HT-29 (cell line): ENCODE measurements at regions not wholly inside any gene's neighbourhood (a gene's known extent, or its start where the extent isn't known, plus 50 kb on each side); places are given as distances from the start of the nearest gene placed in this dataset.

Experiments used
- DNase-seq: peaks from one replicate; pipeline ENCODE4 v3.0.0-alpha.2; 2015; ENCODE audit warnings: low spot score

DNA sequence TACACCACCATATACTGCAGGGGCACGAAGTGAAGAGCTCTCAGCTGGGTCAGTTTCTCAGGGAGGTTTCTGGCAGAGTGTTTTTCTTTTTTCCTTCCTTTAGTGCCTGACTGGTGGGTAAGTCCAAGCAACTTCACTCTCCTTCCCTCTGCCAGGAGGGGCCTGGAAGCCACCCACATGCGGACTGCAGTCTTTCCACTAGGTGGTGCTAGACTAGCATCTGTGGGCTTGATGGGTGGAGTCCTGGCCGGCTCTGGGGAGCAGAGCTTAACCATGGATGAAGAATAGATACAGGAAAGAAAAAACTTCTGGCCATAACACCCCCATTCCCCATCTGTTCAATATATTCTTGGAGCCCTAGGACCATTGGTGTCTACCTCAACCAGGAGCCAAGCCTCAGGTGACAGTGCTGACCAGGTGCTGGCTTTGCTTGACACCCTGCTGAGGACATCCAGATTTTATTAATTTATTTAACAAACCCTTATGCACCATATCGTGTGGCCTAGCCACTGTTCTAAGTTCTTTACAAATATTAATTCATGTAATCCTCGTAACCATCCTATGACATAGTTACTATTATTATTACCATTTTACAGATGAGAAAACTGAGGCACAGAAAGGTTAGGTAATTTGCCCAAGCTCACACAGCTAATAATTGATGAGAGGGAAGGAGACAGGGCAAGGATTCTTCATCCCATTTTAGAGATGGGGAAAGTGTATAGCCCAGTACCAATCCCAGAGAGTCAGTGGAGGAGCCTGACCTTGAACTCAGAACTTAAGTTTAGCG is 126.7 kb upstream of the CSF3R start:
- DNase-seq, result peak; percentile 82

DNA sequence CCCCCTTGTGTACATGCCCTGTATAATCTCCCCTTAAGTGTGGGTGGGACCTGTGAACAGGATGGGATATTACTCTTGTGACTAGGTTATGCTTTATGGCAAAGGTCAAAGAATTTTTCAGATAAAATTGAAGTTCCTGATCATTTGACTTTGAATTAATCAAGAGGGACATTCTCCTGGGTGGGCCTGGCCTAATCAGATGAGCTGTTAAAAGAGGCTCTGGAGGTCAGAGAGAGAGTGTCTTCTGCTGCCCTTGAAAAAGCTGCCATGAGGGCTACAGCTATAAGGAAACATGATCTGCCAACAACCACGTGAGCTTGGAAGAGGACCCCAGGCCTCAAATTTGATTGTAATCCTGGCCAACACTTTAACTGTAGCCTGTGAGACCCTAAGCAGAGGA is 125.6 kb upstream of the CSF3R start:
- no peak for DNase-seq

DNA sequence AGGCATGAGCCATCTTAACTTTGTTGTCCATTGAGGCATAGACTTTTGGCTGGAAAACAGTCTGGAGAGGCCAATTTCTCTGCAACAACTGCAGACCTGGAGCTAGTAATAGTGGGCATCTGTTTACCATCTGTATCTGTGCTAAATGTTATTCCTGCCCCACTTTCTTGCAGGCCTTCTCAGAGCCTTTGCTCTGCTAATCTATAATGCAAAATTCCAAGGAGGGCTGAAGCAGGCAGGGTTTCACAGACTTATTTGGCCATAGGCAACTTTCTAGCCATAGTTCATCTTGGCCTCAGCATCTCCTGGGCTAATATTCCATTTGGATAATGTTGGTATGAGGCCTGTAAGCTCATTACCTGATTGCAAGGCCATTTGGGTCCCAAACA is 124.5 kb upstream of the CSF3R start:
- DNase-seq, result no peak

DNA sequence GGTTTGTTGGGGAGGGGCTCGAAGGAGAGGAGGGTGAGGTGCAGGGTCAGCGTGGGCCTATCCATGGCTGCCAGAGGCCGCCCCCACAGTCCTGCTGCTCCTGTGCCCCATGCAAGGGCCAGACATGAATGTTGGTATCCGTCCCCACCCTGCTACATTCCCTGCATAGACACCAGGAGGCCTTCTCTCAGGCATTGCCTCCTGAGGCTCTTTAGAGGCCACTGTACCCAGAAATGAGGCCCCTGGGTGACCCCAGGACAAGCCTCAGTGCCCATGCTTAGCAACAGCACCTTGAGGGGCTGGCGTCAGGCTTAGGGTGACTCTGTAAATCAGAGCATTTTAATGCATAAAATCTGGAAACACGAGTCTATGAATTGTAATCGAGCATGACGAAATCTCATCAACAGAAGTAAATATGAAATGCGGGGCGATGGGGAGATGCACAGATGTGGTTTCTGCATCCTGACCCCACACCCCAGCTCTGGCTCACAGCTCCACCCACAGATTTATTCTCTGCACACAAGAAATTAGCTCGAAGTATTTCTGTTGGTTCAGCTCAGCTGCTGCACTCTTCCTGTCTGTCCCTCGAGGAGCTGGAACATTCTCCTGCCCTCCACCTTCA is 124.0 kb upstream of the CSF3R start:
- DNase-seq, result no peak

DNA sequence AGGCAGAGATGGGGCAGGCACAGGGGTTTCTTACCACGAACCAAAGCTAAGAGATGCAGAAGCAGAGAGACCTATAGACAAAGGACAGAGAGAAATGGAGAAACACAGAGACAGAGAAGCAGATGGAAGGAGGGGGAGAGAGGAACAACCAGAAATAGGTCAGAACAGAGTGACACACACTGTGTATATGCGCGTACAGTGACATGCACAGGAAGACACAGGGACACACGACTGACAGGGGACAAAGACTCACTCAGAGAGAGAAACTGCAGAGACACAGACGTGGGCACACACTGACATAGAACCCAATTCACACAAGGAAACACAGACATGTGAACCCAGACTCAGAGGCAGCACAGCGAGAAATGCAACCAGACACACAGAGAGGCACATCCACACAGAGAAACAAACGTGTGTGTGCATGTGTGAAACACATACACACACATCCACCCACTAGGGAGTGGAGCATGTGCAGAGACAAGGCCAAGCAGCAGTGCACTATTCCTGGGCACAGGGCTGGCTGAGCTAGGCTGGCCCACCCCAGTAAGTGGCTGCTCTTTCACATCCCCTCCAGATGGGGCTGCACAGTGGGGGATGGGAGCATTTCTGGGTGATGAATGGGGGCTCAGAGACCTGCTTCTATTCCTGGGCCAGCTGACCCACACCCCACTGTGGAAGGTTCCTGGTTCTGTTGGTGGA is 123.4 kb upstream of the CSF3R start:
- DNase-seq, result no peak

DNA sequence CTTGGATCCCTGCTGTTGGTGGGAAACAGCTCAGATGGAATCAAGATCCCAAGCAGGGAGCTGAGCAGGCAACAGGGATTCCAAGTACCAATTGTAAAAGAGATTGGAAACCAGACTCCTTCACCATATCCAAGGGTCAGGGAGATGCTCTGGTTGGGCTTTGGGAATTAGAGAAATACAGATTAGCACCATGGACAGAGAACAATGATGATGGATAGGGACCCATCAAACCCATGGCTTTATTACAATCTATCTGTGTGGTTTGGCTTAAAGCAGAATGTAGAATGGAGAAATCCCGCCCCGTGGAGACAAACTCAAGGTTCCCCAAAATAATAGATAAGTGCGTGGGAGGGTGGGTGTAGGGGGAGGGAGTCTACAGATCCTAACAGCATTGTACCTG is 120.7 kb upstream of the CSF3R start:
- DNase-seq, result peak; percentile 7

DNA sequence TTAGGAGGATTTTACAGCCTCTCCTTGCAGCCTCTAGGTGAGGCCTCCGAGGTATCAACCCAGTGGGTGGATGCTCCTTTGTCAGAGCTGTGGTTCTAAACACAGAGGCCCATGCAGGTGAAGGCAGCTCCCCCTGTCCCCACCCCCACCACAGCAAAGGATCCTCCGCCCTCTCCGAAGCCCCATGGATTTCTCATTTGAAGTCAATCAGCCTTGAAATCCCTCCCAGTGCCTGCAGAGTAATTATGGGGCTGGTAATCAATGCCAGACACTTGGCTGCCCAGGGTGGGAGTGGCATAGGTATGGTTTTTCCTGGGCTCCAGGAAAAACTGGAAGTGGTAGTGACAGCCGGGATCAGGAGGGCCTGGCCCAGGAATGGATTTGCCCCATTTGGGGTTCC is 119.5 kb upstream of the CSF3R start:
- DNase-seq, result no peak

DNA sequence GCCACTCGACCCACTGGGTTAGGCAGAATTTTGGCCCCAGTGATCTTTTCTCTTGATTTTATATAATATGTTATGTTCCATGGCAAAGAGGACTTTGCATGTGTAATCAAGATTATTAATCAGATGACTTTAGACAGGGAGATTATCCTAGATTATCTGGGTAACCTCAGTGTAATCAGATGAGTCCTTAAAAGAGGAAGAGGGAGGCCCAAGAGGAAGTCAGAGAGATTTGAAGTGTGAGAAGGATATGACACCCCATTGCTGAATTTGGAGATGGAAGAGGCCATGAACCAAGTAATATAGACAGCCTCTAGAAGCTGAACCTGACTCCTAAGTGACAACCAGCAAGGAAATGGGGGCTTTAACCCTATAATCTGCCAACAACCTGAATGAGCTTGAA is 117.1 kb upstream of the CSF3R start:
- no peak for DNase-seq

DNA sequence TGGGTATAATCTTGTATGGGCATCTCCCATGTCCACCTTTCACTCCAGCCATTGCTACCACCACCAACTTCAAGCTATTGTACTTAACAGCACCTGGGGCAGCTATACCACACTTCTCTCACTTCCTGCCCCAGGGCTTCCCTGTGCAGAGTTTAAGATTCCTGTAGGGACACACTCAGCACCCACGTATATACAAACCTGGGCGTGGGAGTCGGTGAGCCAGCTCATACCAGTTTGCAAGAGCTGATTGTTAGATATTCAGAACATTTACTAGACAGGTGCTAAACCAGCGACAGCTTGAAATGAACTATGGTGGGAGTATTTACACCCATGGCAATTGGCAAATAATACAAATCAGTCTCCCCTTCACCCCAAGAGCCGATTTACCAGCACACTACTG is 114.8 kb upstream of the CSF3R start:
- DNase-seq, result no peak

DNA sequence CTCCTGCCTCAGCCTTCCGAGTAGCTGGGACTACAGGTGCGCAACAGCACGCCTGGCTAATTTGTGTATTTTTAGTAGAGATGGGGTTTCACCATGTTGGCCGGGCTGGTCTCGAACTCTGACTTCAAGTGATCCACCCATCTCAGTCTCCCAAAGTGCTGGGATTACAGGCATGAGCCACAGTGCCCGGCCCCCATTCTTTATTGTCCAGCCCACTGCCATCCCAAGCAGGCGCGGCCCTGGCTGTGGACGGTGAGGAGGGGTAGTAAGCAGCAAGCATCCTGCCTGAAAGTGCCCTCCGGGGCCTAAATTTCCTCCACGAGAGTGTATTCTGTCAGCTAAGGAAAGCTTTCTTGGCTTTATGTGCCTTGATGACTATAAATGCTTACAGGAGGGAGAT is 113.2 kb upstream of the CSF3R start:
- no peak for DNase-seq

DNA sequence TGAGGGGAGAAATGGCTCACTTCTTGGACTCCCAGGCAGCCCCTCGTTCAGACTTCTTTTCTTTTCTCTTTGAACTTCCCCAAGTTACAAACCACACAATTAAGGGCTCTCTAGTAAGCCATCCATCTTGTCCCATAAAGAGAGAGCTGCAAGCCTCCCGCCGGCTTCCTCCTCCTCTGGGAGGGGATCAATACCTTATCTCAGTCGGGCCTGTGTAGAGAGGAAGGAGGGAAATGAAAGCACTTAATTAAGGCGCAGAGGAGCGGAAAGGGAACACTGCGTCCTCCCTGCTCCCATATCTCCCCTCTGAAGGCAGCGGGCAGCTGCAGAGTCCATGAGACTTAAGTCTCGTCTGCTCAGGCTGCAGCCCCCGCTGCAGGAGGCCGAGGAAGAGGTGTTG is 112.6 kb upstream of the CSF3R start:
- no peak for DNase-seq

DNA sequence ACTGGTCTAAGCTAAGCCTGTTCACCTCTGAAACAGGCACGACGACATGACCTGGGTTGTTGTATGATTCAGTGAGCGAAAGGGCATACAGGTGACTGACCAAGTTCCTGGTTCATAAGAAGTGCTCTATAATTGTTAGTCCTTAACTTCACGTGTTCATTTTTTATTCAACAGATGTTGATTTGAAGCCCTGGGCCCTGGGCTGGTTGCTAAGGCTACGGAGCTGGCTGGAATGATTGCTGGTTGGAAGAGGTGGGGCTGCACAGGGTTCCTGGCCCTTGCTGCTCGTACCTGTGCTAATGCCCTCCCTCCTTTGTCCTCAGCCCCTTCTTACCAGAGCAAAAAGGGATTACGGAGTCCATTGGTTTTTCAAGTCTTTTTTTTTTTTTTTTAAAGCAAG is 111.3 kb upstream of the CSF3R start:
- DNase-seq, result no peak

DNA sequence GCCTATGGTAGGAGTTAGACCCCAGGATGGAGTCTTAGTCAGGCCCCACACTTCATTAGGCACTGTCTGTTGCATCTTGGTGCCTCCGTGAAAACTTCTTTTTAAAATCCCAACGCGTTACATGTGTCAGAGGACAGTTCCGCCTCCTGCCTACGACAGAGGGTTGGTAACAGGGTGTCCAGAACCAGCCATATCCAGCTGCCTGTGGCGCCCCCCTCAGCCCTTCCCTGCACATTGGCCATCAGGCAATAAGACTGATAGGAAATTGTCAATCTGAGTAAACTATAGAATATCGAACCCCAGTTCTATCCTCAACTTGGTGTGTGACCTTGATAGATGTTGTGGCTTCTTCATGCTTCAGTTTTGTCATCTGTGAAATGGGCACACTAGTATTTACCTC is 108.6 kb upstream of the CSF3R start:
- DNase-seq, result no peak

DNA sequence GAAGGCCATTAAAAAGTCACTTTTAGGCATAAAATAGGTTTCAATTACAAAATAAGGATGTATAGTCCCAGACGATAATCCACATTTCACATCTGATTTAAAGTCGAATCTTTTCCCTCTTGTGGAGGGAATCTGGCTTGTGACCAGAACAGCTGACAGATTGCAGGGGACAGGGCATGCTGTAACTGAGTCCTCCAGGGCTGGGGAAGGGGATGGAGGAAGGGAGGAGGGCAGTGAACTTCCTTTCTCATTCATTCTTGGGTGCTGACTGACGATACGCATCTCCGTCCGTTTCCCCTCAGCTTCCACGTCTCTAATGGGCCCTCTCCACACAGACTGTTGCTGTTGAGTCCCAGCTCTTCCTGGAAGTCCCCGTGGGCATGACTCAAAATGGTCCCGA is 108.1 kb upstream of the CSF3R start:
- no peak for DNase-seq

DNA sequence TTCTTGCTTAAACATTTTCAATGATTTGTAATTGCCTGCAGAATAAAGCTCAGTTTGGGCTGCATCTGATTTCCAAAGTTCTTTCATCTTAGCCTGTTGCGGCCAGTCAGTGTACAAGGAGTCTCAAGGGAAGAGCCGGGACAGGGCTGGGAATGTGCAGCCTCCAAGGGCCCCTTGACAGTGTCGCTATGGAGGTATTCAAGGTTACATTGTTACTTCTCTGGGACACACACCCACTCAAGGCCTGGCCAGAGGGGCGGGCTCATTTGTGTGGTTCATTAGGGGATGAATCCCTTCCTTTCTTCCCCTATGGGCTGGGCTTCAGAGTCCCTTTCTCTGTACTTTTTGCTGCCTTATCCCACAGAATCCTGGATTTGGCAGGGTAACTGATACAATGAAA is 107.6 kb upstream of the CSF3R start:
- no peak for DNase-seq

DNA sequence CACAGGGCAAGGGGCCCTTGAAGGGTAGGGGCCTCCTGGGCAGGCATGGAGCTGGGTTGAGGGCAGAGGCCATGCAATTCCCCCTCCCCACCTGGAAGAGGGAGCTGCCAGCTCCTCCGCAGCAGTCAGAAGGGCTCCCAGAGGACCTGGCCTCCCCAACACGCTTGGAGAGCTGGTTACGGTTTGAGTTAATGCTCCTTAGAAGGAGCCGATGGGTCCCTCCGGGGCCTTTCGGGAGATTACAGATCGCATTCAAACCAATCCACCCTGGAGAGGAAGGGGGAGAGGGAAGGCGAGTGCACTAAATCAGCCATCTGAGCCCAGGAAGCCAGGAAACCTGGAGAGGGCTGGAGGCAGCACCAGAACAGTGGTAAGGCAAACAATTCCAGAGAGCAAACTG is 106.3 kb upstream of the CSF3R start:
- DNase-seq, result no peak

DNA sequence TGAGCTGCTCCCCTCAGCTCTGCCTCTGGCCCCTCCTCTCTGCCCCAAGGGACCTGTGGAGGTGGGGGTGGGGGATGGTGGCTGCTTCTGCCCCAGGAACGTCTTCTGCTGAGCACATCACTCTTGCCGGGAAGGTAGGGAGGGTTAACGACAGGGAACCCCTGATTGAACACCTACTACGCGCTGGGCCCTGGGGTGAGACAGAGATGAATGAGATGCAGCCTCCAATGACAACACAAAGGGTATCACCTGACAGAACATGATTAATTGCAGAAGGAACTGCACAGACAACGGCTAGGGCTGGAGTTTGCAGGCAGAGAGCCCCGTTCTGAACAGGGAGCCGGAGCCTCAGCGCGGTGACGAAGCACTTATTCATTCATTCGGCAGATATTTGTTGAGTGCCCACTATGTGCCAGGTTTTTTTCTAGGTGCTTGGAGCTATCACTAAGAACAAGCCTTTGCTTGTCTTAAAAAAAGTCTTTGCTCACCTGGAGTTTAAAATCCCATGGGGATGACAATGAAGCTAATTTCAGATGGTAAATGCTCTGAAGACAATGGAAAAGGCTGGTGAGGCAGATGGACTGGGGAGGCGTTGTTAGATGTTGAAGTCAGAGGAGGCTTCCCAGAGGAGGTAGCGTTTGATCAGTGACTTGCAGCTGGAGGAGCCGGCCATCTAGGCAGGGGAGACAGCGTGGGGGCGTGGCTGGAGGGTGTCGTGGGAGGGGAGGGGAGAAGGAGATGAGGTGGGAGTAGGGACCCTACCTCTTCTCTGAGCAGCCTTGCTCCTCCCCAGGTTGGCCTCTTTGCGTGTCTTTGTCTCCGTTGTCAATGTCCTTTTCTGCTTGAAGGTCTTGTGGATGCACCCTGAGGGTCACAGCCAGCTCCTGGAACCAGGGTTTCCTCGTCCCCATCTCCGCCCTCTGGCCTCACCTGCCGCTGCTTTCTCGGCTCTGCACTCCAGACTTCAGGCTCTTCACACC is 103.1 kb upstream of the CSF3R start:
- DNase-seq, result no peak

DNA sequence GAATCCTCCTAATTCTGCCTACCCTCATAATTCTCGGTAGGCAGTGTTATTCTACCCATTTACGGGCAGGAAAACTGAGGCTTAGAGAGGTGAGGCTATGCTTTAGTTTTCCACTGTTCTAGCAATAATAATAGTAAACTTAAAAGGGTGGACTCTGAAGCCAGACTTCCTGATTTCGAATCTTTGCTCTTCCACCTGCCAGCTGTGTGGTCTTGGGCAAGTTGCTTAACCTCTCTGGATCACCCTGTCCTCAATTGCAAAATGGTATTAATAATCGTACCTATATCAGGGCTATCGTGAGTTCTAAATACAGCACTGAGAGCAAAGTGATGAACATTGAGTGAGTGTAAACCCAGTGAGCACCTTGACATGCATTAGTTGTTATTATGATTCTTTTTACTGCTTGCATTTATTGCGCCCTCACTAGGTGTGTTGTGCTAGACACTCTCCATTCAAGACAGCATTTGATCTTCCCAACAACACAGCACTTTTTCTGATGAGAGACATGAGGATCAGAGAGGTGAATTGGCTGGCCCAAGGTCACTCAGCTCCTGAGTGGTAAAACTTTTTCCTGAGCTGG is 102.3 kb upstream of the CSF3R start:
- DNase-seq, result no peak

DNA sequence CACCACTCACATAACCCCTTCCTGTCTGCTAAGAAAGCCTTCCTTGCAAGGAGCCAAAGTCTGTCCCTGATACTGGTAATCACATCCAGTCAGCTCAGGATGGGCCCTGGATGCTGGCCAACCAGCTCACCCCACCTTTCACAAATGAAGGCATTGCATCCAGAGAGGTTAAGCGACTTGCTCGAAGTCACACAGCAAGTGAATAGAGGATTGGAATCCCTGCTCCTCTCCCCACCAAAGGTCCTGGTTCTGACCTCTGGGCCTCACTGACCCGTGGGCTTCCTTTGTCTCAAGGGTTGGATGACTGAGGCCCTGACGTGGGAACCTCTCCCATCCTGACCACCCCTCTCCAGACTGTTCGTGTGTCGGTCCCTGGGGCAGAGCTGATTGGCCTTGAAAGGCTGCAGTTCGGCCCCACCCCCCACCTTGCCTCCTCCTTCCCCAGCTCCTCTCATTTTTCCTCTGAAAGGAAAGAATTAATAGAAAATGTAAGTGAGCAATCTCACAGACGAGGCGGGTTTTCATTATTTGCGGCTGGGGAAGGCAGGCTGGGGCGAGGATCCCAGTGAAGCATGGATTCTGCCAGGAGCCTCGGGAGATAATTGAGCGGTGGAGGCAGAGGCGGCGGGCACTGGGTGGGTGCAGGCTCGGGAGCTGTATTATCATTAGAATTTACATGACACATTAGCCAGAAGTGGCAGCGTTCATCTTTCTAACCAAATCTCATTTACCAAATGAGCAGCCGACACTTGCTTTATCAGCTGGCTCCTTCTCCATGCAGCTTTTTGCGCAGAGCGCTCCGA is 101.5 kb upstream of the CSF3R start:
- no peak for DNase-seq

DNA sequence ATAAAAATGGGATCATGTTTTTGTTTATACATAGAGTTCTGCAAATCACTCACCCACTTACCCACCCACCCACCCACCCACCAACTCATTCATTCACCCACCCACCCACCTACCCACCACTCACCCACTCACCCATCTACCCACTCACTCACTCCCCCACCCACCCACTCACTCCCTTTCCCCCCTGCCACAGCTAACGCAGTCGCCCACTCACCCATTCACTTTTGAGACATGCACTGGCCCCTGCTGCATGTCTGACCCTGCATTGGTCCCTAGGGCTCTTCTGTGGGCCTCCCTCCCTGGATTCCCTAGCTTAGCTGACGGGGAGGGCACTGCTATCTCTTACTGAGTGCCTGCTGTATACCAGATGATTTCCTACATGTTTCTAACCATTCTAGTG is 100.4 kb upstream of the CSF3R start:
- DNase-seq, result no peak
